ENCODE measurements at regions not wholly inside any gene's neighbourhood (a gene's known extent, or its start where the extent isn't known, plus 50 kb on each side); places are given as distances from the start of the nearest gene placed in this dataset.
"Not testable (repeated sequence)": the region's sequence is repeated elsewhere in the genome, so short reads cannot be mapped to it uniquely, and the experiment has no call there.

- ChIA-PET POLR2A (ENCODE audit: low non-redundant PET) (no interaction called here), CTCF (no interaction called here)
- DNase-seq (ENCODE audit: low spot score) = no peak
- no peak for TF ChIP-seq CTCF (conservative IDR thresholded peaks at IDR 0.05; ENCODE audit: low read depth)
- no peak overlapping the region for H3K27ac ChIP-seq
Observed at GRCh38 chr2:35204881-35205280, 1150.7 kb upstream of the CRIM1 start.

GRCh38 chr2:35204323-35204722 lies 1151.3 kb upstream of the CRIM1 start:
- no peak for DNase-seq (ENCODE audit: low spot score)
- CTCF ChIA-PET = no interaction called here
- no peak for TF ChIP-seq CTCF (conservative IDR thresholded peaks at IDR 0.05; ENCODE audit: low read depth)
- no peak overlapping the region for H3K27ac ChIP-seq
- POLR2A ChIA-PET (ENCODE audit: low non-redundant PET) = interaction anchor here (0.6 kb wide), 1 partner anchor 1605 kb away, joined by 4 read pairs; no protein-coding TSS in a partner anchor

- no peak for DNase-seq (ENCODE audit: low spot score)
- POLR2A ChIA-PET (ENCODE audit: low non-redundant PET) = no interaction called here
- no peak overlapping the region for H3K27ac ChIP-seq
- no peak for TF ChIP-seq CTCF (conservative IDR thresholded peaks at IDR 0.05; ENCODE audit: low read depth)
- CTCF ChIA-PET = no interaction called here
Observed at GRCh38 chr2:35199298-35199697, 1156.3 kb upstream of the CRIM1 start.

GRCh38 chr2:35185861-35186412 lies 1169.6 kb upstream of the CRIM1 start:
- ChIA-PET CTCF (interaction anchor here (0.6 to 0.7 kb wide), 2 partner anchors 224 to 484 kb away, joined by 3 read pairs; no protein-coding TSS in a partner anchor), POLR2A (ENCODE audit: low non-redundant PET) (no interaction called here)
- no peak for DNase-seq (ENCODE audit: low spot score)
- no peak overlapping the region for H3K27ac ChIP-seq
- TF ChIP-seq CTCF (conservative IDR thresholded peaks at IDR 0.05; ENCODE audit: low read depth) = no peak

GRCh38 chr2:35184471-35184870 lies 1171.1 kb upstream of the CRIM1 start:
- ChIA-PET POLR2A (ENCODE audit: low non-redundant PET) (no interaction called here), CTCF (no interaction called here)
- H3K27ac ChIP-seq = no peak overlapping the region
- no peak for DNase-seq (ENCODE audit: low spot score)
- no peak for TF ChIP-seq CTCF (conservative IDR thresholded peaks at IDR 0.05; ENCODE audit: low read depth)

- POLR2A ChIA-PET (ENCODE audit: low non-redundant PET); DNase-seq (ENCODE audit: low spot score); CTCF ChIA-PET; H3K27ac ChIP-seq: not testable (repeated sequence)
Observed at GRCh38 chr2:35176726-35177125, 1178.9 kb upstream of the CRIM1 start.

- POLR2A ChIA-PET (ENCODE audit: low non-redundant PET) = no interaction called here
- TF ChIP-seq CTCF (conservative IDR thresholded peaks at IDR 0.05; ENCODE audit: low read depth) = no peak
- H3K27ac ChIP-seq = no peak overlapping the region
- no peak for DNase-seq (ENCODE audit: low spot score)
- CTCF ChIA-PET = no interaction called here
Observed at GRCh38 chr2:35174845-35175244, 1180.7 kb upstream of the CRIM1 start.
